HEK293 (cell line): ENCODE measurements at regions not wholly inside any gene's neighbourhood (a gene's known extent, or its start where the extent isn't known, plus 50 kb on each side); places are given as distances from the start of the nearest gene placed in this dataset.

Source experiments
- CTCF ChIA-PET: fragments of 350-600 bp; formaldehyde crosslinking; extraction: SDS; loops from one replicate; lab custom pipeline; 2021; ENCODE audit warnings: antibody characterized with exemption; lab: Yijun Ruan, JAX
- POLR2A ChIA-PET: fragments of 300-600 bp; formaldehyde crosslinking; extraction: SDS; loops from one replicate; lab custom pipeline; 2020; ENCODE audit warnings: antibody characterized with exemption, inconsistent platforms; lab: Yijun Ruan, JAX
- H3K27ac ChIP-seq: fragments of 200-500 bp; sonication (Bioruptor generic); 2 replicates; pipeline ENCODE4 v1.5.1; 2014; ENCODE audit warnings: low read depth, low read length, control low read depth, inconsistent platforms; ENCODE audit errors: extremely low read depth
- H3K36me3 ChIP-seq, 2 experiments: fragments of 200-500 bp in 1 of 2; sonication (Bioruptor generic) in 1 of 2; 1 replicate in 1 of 2; 2 replicates in 1 of 2; pipeline ENCODE4 v1.5.1; 2014 to 2017; ENCODE audit warnings: inconsistent platforms in 2 of 2, low read length in 2 of 2; ENCODE audit not compliant: control insufficient read depth in 2 of 2, insufficient read depth in 1 of 2
- H3K4me1 ChIP-seq: fragments of 200-500 bp; sonication (Bioruptor generic); 2 replicates; pipeline ENCODE4 v1.5.1; 2014; ENCODE audit warnings: mild to moderate bottlenecking, low read length, inconsistent platforms; ENCODE audit not compliant: control insufficient read depth, insufficient read depth
- H3K4me3 ChIP-seq: 2 replicates; pipeline ENCODE4 v1.5.1; 2011; ENCODE audit warnings: low read depth, mild to moderate bottlenecking, control low read depth, low read length, moderate library complexity
- H3K9me3 ChIP-seq: fragments of 200-500 bp; sonication (Bioruptor generic); 2 replicates; pipeline ENCODE4 v1.5.1; 2014; ENCODE audit warnings: low read depth, low read length, inconsistent platforms; ENCODE audit not compliant: control insufficient read depth, insufficient read depth
- BCL11B ChIP-seq: fragments of 450-650 bp; formaldehyde crosslinking; IDR thresholded peaks from 2 replicates; pipeline ENCODE4 v1.5.1; 2016; ENCODE audit warnings: low read depth, missing biosample characterization, missing genetic modification characterization
- GFI1B ChIP-seq: fragments of 450-650 bp; formaldehyde crosslinking; IDR thresholded peaks from 2 replicates; pipeline ENCODE4 v1.5.1; 2016; ENCODE audit warnings: missing biosample characterization, missing genetic modification characterization
- HIC1 ChIP-seq: fragments of 450-650 bp; formaldehyde crosslinking; IDR thresholded peaks from 2 replicates; pipeline ENCODE4 v1.5.1; 2016; ENCODE audit warnings: missing biosample characterization, missing genetic modification characterization
- MEIS1 ChIP-seq: sonication (generic); formaldehyde crosslinking; IDR thresholded peaks from 2 replicates; pipeline ENCODE4 v1.8.1; 2022; ENCODE audit warnings: missing genetic modification reagents, mild to moderate bottlenecking, borderline replicate concordance
- OSR2 ChIP-seq: fragments of 450-650 bp; formaldehyde crosslinking; IDR thresholded peaks from 2 replicates; pipeline ENCODE4 v1.5.1; 2016; ENCODE audit warnings: missing biosample characterization, missing genetic modification characterization
- PBX3 ChIP-seq: sonication (generic); formaldehyde crosslinking; IDR thresholded peaks from 2 replicates; pipeline ENCODE4 v1.8.1; 2022; ENCODE audit warnings: mild to moderate bottlenecking, moderate library complexity, missing genetic modification reagents
- SALL2 ChIP-seq: fragments of 450-650 bp; formaldehyde crosslinking; IDR thresholded peaks from 2 replicates; pipeline ENCODE4 v1.5.0; 2017; ENCODE audit warnings: missing biosample characterization, mild to moderate bottlenecking, missing genetic modification characterization, borderline replicate concordance
- TCF7L2 ChIP-seq: IDR thresholded peaks from 2 replicates; pipeline ENCODE4 v1.6.1; 2011; ENCODE audit warnings: low read depth, mild to moderate bottlenecking, inconsistent platforms, low read length, moderate library complexity, borderline replicate concordance
- TRIM28 ChIP-seq: IDR thresholded peaks from 2 replicates; pipeline ENCODE4 v1.6.1; 2011; ENCODE audit warnings: low read length, control low read depth, borderline replicate concordance
- ZNF19 ChIP-seq: fragments of 450-650 bp; formaldehyde crosslinking; IDR thresholded peaks from 2 replicates; pipeline ENCODE4; 2016; ENCODE audit warnings: missing biosample characterization, missing genetic modification characterization, low read depth
- ZNF274 ChIP-seq, 2 experiments: fragments of 200-500 bp in 1 of 2; fragments of 450-650 bp in 1 of 2; sonication (Bioruptor generic) in 1 of 2; formaldehyde crosslinking in 1 of 2; IDR thresholded peaks; 2 replicates each; pipeline versions ENCODE4 v1.5.1 to v1.6.1; 2014 to 2016; ENCODE audit warnings: borderline replicate concordance in 1 of 2, inconsistent platforms in 1 of 2, low read length in 1 of 2, missing biosample characterization in 1 of 2, missing genetic modification characterization in 1 of 2
- ZNF280C ChIP-seq: fragments of 450-650 bp; formaldehyde crosslinking; IDR thresholded peaks from 2 replicates; pipeline ENCODE4 v1.5.1; 2016; ENCODE audit warnings: missing biosample characterization, missing genetic modification characterization
- ZNF366 ChIP-seq: fragments of 450-650 bp; formaldehyde crosslinking; conservative IDR thresholded peaks from 2 replicates; pipeline ENCODE4 v1.5.1; 2016; ENCODE audit warnings: missing biosample characterization, missing genetic modification characterization
- ZNF37A ChIP-seq: fragments of 450-650 bp; IDR thresholded peaks from 2 replicates; pipeline ENCODE4 v1.5.1; 2018; ENCODE audit warnings: missing biosample characterization, missing genetic modification characterization
- ZNF416 ChIP-seq: fragments of 450-650 bp; formaldehyde crosslinking; IDR thresholded peaks from 2 replicates; pipeline ENCODE4 v1.5.1; 2016; ENCODE audit warnings: missing biosample characterization, missing genetic modification characterization
- ZNF449 ChIP-seq: fragments of 450-650 bp; formaldehyde crosslinking; IDR thresholded peaks from 2 replicates; pipeline ENCODE4 v1.5.1; 2017; ENCODE audit warnings: missing biosample characterization, mild to moderate bottlenecking, missing genetic modification characterization, moderate library complexity
- ZNF501 ChIP-seq: fragments of 450-650 bp; formaldehyde crosslinking; IDR thresholded peaks from 2 replicates; pipeline ENCODE4 v1.5.1; 2016; ENCODE audit warnings: missing biosample characterization, missing genetic modification characterization
- ZNF510 ChIP-seq: fragments of 450-650 bp; formaldehyde crosslinking; IDR thresholded peaks from 2 replicates; pipeline ENCODE4 v1.5.1; 2018; ENCODE audit warnings: mild to moderate bottlenecking, missing genetic modification characterization, missing biosample characterization; ENCODE audit not compliant: insufficient replicate concordance
- ZNF596 ChIP-seq: fragments of 450-650 bp; IDR thresholded peaks from 2 replicates; pipeline ENCODE4 v1.5.0; 2018; ENCODE audit warnings: missing biosample characterization, mild to moderate bottlenecking, missing genetic modification characterization, moderate library complexity
- ZNF843 ChIP-seq: fragments of 450-650 bp; formaldehyde crosslinking; IDR thresholded peaks from 2 replicates; pipeline ENCODE4 v1.5.1; 2016; ENCODE audit warnings: missing biosample characterization, missing genetic modification characterization
- ZSCAN18 ChIP-seq: fragments of 450-650 bp; formaldehyde crosslinking; IDR thresholded peaks from 2 replicates; pipeline ENCODE4 v1.5.1; 2016; ENCODE audit warnings: missing biosample characterization, missing genetic modification characterization
- ZSCAN4 ChIP-seq: fragments of 450-650 bp; formaldehyde crosslinking; IDR thresholded peaks from 2 replicates; pipeline ENCODE4 v1.5.1; 2017; ENCODE audit warnings: missing biosample characterization, missing genetic modification characterization

GRCh38 chr3:79928687-79929408 is 161.1 kb upstream of the ROBO1 start:
- Histone ChIP-seq H3K36me3 (no peaks in the 10 kb centered on the region), H3K4me1 (no peaks in the 10 kb centered on the region), H3K4me3 (no peak overlapping the region), H3K27ac (no peak overlapping the region), H3K9me3 (no peaks in the 10 kb centered on the region)
- POLR2A ChIA-PET, result no interaction called here
- TF ChIP-seq ZNF274 (IDR thresholded peaks at IDR 0.05; ENCODE audit: low read length) (no peak), ZNF274 (tag by site-specific recombination; IDR thresholded peaks at IDR 0.05; ENCODE audit: borderline replicate concordance) (no peak), HIC1 (tag by site-specific recombination) (no peak), GFI1B (tag by site-specific recombination) (no peak), ZNF501 (tag by site-specific recombination) (no peak), OSR2 (no peak), ZNF280C (tag by site-specific recombination) (no peak), ZNF510 (tag by site-specific recombination) (no peak), ZSCAN4 (tag by site-specific recombination) (no peak), ZNF843 (tag by site-specific recombination) (no peak), ZSCAN18 (no peak), MEIS1 (CRISPR knock-in tag) (no peak), ZNF596 (tag by site-specific recombination) (no peak), TCF7L2 (no peak), SALL2 (tag by site-specific recombination) (no peak), ZNF366 (tag by site-specific recombination) (no peak)
- CTCF ChIA-PET, result no interaction called here

- POLR2A ChIA-PET, result no interaction called here
- Histone ChIP-seq H3K36me3 (no peaks in the 10 kb centered on the region), H3K4me3 (no peak overlapping the region), H3K4me1 (no peaks in the 10 kb centered on the region), H3K9me3 (no peaks in the 10 kb centered on the region), H3K27ac (no peak overlapping the region)
- no peak for TF ChIP-seq BCL11B
- no peak for TF ChIP-seq ZNF37A
- no peak for TF ChIP-seq TRIM28
- no peak for TF ChIP-seq ZNF501 (tag by site-specific recombination)
- no peak for TF ChIP-seq PBX3
- TF ChIP-seq ZNF416 (tag by site-specific recombination), result no peak
- no peak for TF ChIP-seq ZNF449 (tag by site-specific recombination)
- no peak for TF ChIP-seq ZNF19 (tag by site-specific recombination)
- CTCF ChIA-PET, result interaction anchor here (0.5 kb wide), 1 partner anchor 10 kb away, joined by 6 read pairs; no protein-coding TSS in a partner anchor
Observed at GRCh38 chr3:79926522-79926921, 158.7 kb upstream of the ROBO1 start.
